ENCODE measurements at regions not wholly inside any gene's neighbourhood (a gene's known extent, or its start where the extent isn't known, plus 50 kb on each side); places are given as distances from the start of the nearest gene placed in this dataset.

DNA sequence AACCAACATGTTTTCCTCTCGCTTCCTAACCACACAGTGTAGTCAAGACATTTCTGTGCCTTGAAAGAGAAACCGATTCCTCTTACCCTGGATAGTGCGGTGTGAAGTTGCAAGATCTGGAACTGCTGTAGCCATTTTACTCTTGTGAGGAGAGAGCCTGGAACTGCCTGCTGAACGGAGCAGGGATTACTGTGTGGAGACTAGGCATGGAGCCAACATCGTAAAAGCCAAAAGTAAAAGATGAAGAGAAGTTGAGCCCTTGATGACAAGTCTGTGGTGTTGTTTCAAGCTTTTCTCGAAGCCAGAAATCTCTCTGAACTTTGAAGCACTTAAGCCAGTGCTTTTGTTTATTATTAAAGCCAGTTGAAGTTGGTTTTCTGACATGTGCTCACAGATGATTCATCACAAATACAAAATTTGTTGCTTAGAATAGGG is 110.1 kb upstream of the GRIN3A start:
- H3K4me3 Mint-ChIP-seq: no peak overlapping the region
- no peak overlapping the region for H3K9ac ChIP-seq (ENCODE audit: low read length)
- no peak overlapping the region for H3K4me3 ChIP-seq (ENCODE audit: control extremely low read depth in 1 of 5, extremely low read depth in 1 of 5, insufficient read depth in 1 of 5, low read depth in 2 of 5, low read length in 4 of 5)
- no peaks in the 10 kb centered on the region for H3K27me3 ChIP-seq (replicated peaks in 1 of 4; ENCODE audit: control extremely low read depth in 1 of 4, control insufficient read depth in 3 of 4, insufficient read depth in 4 of 4, low read length in 3 of 4)
- DNase-seq: no peak
- H3K79me2 ChIP-seq (ENCODE audit: control insufficient read depth, insufficient read depth, low read length): no peaks in the 10 kb centered on the region
- ATAC-seq (ENCODE audit: low read depth): no peak
- ChIA-PET CTCF (no interaction called here), POLR2A (no interaction called here)
- no peak for TF ChIP-seq EZH2 (IDR thresholded peaks at IDR 0.05; ENCODE audit: borderline replicate concordance, insufficient read depth, low read depth, low read length, poor library complexity, severe bottlenecking)
- TF ChIP-seq, protein P1, sequence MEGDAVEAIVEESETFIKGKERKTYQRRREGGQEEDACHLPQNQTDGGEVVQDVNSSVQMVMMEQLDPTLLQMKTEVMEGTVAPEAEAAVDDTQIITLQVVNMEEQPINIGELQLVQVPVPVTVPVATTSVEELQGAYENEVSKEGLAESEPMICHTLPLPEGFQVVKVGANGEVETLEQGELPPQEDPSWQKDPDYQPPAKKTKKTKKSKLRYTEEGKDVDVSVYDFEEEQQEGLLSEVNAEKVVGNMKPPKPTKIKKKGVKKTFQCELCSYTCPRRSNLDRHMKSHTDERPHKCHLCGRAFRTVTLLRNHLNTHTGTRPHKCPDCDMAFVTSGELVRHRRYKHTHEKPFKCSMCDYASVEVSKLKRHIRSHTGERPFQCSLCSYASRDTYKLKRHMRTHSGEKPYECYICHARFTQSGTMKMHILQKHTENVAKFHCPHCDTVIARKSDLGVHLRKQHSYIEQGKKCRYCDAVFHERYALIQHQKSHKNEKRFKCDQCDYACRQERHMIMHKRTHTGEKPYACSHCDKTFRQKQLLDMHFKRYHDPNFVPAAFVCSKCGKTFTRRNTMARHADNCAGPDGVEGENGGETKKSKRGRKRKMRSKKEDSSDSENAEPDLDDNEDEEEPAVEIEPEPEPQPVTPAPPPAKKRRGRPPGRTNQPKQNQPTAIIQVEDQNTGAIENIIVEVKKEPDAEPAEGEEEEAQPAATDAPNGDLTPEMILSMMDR (IDR thresholded peaks at IDR 0.05): no peak
- no peak overlapping the region for H3K27ac ChIP-seq (ENCODE audit: low read length in 2 of 2)
- H3K4me2 ChIP-seq (replicated peaks; ENCODE audit: low read depth, low read length, poor library complexity, severe bottlenecking): no peak overlapping the region
- H3K4me1 ChIP-seq (ENCODE audit: control insufficient read depth in 2 of 2, insufficient read depth in 2 of 2, low read length in 2 of 2): no peaks in the 10 kb centered on the region
- no peak overlapping the region for H3K27ac Mint-ChIP-seq
- H3K27me3 Mint-ChIP-seq: no peaks in the 10 kb centered on the region
- no peak overlapping the region for H2AFZ ChIP-seq (ENCODE audit: insufficient read depth, low read depth, low read length, poor library complexity, severe bottlenecking)
- H3K4me1 Mint-ChIP-seq: no peaks in the 10 kb centered on the region
- no peaks in the 10 kb centered on the region for H3K9me3 Mint-ChIP-seq (ENCODE audit: insufficient read depth)
- no peaks in the 10 kb centered on the region for H3K36me3 ChIP-seq (replicated peaks in 1 of 2; ENCODE audit: control extremely low read depth in 1 of 2, control insufficient read depth in 1 of 2, extremely low read depth in 1 of 2, insufficient read depth in 2 of 2, low read length in 1 of 2)
- no peaks in the 10 kb centered on the region for H3K9me3 ChIP-seq (ENCODE audit: control extremely low read depth in 1 of 3, control insufficient read depth in 2 of 3, insufficient read depth in 1 of 3, low read length in 2 of 3)
- intact Hi-C loops (cut with micrococcal nuclease): no loop called here
- 85% methylated on average over 4 of the region's 6 CpGs for WGBS (ENCODE audit: insufficient coverage)
- no peaks in the 10 kb centered on the region for H4K20me1 ChIP-seq (ENCODE audit: control insufficient read depth, insufficient read depth, low read length, poor library complexity, severe bottlenecking)

- H3K27me3 Mint-ChIP-seq: no peaks in the 10 kb centered on the region
- ATAC-seq (ENCODE audit: low read depth): no peak
- WGBS (ENCODE audit: insufficient coverage): 80% methylated on average over 1 of the region's 4 CpGs
Measured at GRCh38 chr9:101846161-101846560, 107.7 kb upstream of the GRIN3A start.

More at GRCh38 chr9:101846161-101846560, 107.7 kb upstream of the GRIN3A start:
- TF ChIP-seq, protein P1 (IDR thresholded peaks at IDR 0.05): no peak
- TF ChIP-seq EZH2 (IDR thresholded peaks at IDR 0.05; ENCODE audit: borderline replicate concordance, insufficient read depth, low read depth, low read length, poor library complexity, severe bottlenecking): no peak
- Histone ChIP-seq H3K27me3 (replicated peaks in 1 of 4; ENCODE audit: control extremely low read depth in 1 of 4, control insufficient read depth in 3 of 4, insufficient read depth in 4 of 4, low read length in 3 of 4) (no peaks in the 10 kb centered on the region), H3K4me2 (replicated peaks; ENCODE audit: low read depth, low read length, poor library complexity, severe bottlenecking) (no peak overlapping the region), H3K9ac (ENCODE audit: low read length) (no peak overlapping the region), H3K4me3 (ENCODE audit: control extremely low read depth in 1 of 5, extremely low read depth in 1 of 5, insufficient read depth in 1 of 5, low read depth in 2 of 5, low read length in 4 of 5) (no peak overlapping the region), H3K4me1 (ENCODE audit: control insufficient read depth in 2 of 2, insufficient read depth in 2 of 2, low read length in 2 of 2) (no peaks in the 10 kb centered on the region), H3K36me3 (replicated peaks in 1 of 2; ENCODE audit: control extremely low read depth in 1 of 2, control insufficient read depth in 1 of 2, extremely low read depth in 1 of 2, insufficient read depth in 2 of 2, low read length in 1 of 2) (no peaks in the 10 kb centered on the region), H2AFZ (ENCODE audit: insufficient read depth, low read depth, low read length, poor library complexity, severe bottlenecking) (no peak overlapping the region), H3K27ac (ENCODE audit: low read length in 2 of 2) (no peak overlapping the region), H4K20me1 (ENCODE audit: control insufficient read depth, insufficient read depth, low read length, poor library complexity, severe bottlenecking) (no peaks in the 10 kb centered on the region), H3K9me3 (ENCODE audit: control extremely low read depth in 1 of 3, control insufficient read depth in 2 of 3, insufficient read depth in 1 of 3, low read length in 2 of 3) (no peaks in the 10 kb centered on the region), H3K79me2 (ENCODE audit: control insufficient read depth, insufficient read depth, low read length) (no peaks in the 10 kb centered on the region)
- POLR2A ChIA-PET: no interaction called here
- no peak for DNase-seq
- no peak overlapping the region for H3K27ac Mint-ChIP-seq
- no peak overlapping the region for H3K4me3 Mint-ChIP-seq
- H3K9me3 Mint-ChIP-seq (ENCODE audit: insufficient read depth): no peaks in the 10 kb centered on the region
- CTCF ChIA-PET: no interaction called here
- intact Hi-C loops (cut with micrococcal nuclease): no loop called here
- no peaks in the 10 kb centered on the region for H3K4me1 Mint-ChIP-seq

Data from B cell (primary cell).